ENCODE measurements at regions not wholly inside any gene's neighbourhood (a gene's known extent, or its start where the extent isn't known, plus 50 kb on each side); places are given as distances from the start of the nearest gene placed in this dataset.
"Not testable (repeated sequence)": the region's sequence is repeated elsewhere in the genome, so short reads cannot be mapped to it uniquely, and the experiment has no call there.

GRCh38 chr11:129503646-129504045 is 128.0 kb downstream of the BARX2 start:
- no peak for DNase-seq (ENCODE audit: low spot score)

- DNase-seq (ENCODE audit: low spot score), result peak; percentile 3
These were observed 129.6 kb downstream of the BARX2 start for GRCh38 chr11:129505266-129505665.

- no peak for DNase-seq (ENCODE audit: low spot score)
These were observed 132.5 kb downstream of the BARX2 start for GRCh38 chr11:129508163-129508562.

DNA sequence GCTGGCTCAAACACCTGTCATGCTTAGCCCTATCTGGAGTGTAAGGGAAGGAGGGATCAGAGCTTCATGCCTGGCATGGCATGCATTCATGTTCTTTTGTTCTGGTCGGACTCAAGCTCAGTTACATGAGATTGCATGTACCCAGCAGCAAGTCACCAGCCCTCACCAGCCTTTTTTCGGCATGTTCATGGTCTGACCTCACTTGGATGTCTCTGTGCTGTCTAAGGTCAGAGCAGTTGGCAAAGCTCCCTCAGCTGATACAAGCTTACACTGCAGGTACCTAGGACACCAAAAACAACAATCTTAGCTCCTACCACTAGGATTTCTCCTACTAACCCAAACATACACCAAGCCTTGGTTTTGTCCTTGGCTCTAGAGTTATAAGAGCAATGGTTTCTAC is 152.6 kb downstream of the BARX2 start:
- no peak for DNase-seq (ENCODE audit: low spot score)

GRCh38 chr11:129530154-129530895 is 154.7 kb downstream of the BARX2 start:
- no peak for DNase-seq (ENCODE audit: low spot score)

- no peak for DNase-seq (ENCODE audit: low spot score)
These were observed 157.7 kb downstream of the BARX2 start for GRCh38 chr11:129533395-129533794.

DNA sequence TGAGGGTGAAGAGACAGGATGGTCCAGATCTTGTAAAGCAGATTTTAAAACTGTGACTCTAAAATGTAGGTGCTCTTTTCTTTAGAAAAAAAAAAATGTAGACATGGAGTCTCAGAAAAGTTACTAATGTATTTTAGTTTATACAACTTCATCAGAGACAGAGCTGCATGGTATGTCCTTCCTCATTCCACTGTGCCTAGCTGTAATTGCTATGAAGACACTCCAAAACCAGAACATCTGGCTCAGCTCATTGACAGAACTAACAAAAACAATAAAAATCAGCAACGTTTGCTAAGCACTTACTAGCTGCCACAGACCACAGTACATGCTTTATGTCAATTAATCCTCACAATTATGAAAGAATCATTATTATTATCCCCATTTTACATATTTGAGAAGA is 160.7 kb downstream of the BARX2 start:
- no peak for DNase-seq (ENCODE audit: low spot score)

DNA sequence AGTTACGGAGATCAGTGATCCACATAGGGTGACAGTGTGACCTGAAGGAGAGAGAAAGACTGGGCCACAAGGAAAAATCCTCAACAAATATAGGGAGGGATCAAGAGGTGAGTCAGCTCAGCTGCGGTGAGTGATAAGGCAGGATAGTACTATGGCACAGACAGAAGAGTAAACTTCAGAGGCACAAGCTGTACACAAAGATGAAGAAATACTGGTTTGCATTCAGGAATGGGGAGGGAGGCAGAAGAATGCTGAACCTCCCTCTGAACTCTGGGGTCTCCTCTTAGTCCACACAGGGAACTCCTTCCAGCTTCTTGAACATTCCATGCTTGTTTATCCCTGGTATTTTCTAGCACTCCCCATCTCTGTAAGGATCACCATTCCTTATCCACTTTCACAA is 162.7 kb downstream of the BARX2 start:
- DNase-seq (ENCODE audit: low spot score), result no peak

- no peak for DNase-seq (ENCODE audit: low spot score)
These were observed 168.1 kb downstream of the BARX2 start for GRCh38 chr11:129543515-129544290.

DNA sequence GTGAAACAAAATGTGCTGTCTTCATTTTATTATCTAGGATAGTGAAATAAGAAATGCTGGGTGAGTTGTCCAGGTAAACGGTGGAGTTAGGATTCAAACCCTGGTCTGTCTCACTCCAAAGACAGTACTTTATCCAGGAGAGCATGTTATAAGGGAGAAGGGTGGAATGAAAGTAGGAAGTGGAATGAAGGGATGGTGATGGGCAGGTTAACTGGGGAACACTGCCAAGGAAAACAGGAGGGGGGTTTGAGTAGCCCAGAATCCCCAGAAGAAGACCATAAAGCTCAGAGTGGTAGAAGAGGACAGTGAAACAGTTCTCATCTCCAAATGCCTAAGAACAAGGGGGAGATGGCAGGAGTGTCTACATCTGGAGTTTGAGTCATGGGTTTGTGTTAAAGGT is 169.0 kb downstream of the BARX2 start:
- DNase-seq (ENCODE audit: low spot score), result no peak

- no peak for DNase-seq (ENCODE audit: low spot score)
These were observed 170.6 kb downstream of the BARX2 start for GRCh38 chr11:129546266-129546665.

DNA sequence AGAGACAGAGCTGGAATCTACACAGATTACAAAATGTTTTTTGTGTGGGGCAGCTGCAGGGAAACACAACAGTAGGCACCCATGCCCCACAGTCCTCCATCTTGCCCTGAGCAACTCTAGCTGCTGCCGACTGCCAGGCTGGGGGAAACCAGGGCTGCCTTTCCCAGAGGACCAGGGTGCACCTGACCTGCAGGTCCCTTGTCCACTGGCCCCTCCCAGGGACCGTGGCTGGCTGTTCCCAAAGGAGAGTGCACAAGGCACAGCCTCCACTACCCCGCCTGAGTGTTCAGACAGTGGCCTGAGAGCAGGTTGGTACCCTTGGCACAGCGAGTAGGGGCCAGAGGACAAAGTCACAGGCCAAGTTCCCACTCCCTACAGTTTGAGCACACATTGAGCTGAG is 181.8 kb downstream of the BARX2 start:
- no peak for DNase-seq (ENCODE audit: low spot score)

DNA sequence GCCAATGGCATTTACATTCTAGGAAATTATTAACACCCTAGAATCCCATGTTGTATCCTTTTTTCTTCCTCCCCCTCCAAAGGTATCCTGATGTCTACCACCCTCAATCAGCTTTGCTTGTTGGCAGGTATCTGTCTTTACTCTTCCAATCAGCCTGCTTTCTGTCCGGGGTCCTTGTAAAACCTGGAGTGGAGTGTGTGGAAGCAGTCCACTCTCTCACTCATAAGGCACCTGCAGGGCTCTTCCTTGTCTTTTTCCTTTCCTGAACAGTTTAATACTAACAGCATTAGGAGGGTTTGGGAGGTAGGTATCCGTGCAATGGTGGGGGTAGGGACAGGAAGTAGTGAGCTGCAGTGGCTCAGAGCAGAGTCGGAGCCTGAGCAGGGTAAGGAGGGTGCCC is 193.4 kb downstream of the BARX2 start:
- DNase-seq (ENCODE audit: low spot score), result no peak

DNA sequence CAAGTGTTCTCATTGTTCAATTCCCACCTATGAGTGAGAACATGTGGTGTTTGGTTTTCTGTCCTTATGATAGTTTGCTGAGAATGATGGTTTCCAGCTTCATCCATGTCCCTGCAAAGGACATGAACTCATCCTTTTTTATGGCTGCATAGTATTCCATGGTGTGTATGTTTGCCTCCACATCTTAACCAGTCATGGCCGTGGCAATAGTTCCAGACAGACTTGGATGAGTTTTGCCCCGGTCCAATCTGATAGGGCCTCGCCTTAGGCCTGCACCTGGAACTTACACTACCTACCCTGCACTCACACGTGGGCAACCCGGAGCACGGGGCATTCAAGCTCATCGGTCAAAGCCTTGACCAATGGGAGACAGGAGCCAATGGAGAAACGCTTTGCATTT is 197.0 kb downstream of the BARX2 start:
- DNase-seq (ENCODE audit: low spot score), result not testable (repeated sequence)

DNA sequence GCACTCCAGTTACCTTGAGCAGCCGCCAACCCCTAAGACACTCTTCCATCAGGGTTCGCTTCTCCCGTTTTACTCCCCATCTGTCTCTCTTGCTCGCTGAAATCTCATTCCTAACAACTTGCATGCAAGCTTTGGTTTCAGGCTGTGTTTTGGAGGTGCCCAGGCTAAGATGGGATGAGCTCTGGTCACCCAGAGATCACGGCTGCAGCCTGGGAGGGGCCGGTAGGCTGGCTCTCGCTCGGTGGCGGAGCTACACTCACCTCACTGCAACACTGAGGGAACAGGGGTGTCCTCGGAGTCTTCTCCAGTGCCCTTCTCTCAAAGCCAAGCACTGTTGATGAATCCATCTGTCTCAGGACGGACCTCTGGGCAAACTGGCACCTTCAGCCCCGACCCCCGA is 197.5 kb downstream of the BARX2 start:
- no peak for DNase-seq (ENCODE audit: low spot score)

DNA sequence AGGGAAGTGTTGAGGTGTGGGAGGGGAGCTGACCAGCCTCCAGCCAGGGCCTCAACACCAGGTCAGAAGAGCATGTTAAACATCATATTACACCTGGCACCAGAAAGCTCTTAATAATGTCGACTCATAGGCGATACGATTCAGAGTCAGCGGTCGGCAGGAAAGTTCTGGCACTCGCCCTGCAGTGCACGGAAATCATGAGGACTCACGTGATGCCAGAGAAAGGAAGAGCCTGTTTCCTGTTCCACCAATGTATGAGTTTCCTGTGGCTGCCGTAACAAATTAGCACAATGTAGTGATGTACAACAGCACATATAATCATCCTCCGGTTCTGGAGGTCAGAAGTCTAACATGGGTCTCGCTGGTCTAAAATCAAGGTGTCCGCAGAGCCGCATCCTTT is 198.8 kb downstream of the BARX2 start:
- DNase-seq (ENCODE audit: low spot score), result no peak

DNA sequence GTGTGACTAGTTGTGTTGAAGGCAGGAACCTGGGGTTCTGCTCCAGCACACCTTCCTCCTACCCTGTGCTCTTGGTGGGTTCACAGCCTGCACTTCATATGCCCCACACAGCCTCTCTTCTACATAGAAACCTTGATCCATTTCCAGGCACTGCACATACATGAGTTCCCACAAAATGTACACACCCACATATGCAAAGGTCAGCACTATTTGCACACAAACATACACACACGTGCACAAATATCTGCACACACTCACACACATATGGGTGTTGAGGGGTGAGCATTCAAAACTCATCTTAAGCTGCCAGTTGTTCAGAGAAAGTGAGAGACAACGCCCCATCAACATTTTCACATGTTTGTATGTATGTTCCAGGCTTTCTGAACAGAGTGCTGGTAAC is 201.0 kb downstream of the BARX2 start:
- no peak for DNase-seq (ENCODE audit: low spot score)

DNA sequence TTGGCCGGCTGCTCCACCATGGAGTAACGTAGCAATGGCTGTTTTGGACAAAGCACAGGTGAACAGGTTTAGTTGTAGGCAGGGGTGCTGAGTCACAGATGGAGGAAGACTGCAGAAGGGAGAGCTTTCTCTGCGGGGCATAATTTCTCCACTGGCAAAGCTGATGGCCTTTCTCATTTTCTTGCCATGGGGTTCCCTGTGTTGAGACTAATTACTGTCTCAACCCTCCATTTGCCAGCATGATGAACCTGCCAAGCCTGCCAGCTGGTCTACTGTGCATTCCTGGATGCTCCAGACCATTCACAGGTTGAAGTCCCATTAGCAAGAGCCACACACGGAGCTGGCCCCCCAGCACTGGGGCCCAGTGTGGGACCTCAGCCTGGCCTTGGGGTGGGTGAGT is 202.4 kb downstream of the BARX2 start:
- DNase-seq (ENCODE audit: low spot score), result no peak

GRCh38 chr11:129580278-129580677 is 204.6 kb downstream of the BARX2 start:
- no peak for DNase-seq (ENCODE audit: low spot score)

- DNase-seq (ENCODE audit: low spot score), result no peak
These were observed 208.7 kb downstream of the BARX2 start for GRCh38 chr11:129584316-129584715.

- no peak for DNase-seq (ENCODE audit: low spot score)
These were observed 213.7 kb downstream of the BARX2 start for GRCh38 chr11:129589190-129589860.

DNA sequence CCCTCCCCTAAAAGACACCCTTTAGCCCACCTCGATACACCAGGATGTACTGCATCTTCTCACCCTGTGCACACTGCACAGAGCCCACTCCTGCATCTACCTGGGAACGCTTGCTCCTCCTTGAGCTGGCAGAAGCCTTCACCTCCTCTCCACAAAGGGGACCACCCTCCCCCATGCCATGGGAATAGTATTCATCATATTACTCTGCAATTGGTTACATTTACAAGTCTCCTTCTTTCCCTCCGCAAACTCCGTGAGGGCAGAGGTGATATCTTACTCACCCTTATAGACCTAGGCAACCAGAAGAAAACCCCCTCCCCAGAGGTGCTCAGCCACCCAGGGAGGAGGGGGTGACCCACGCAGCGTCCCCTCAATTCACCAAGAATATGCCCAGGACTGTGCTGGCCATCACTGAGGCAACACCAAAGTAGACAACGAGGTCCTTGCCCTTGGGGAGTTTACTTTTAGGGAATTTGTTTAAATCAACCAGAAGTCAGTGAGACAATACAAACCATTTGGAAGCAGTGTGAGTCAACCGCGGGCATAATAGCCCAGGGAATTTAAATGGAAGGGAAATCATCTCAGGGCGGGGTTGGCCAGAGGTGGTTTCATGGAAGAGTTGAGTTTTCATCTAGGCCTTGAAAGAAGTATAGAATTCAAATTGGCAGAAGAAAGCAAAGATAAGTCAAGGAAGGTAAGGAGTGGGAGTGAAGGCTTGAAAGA is 214.5 kb downstream of the BARX2 start:
- no peak for DNase-seq (ENCODE audit: low spot score)

Measured in umbilical cord (tissue), 1 donor.